OCI-LY7 (cell line): ENCODE measurements at regions not wholly inside any gene's neighbourhood (a gene's known extent, or its start where the extent isn't known, plus 50 kb on each side); places are given as distances from the start of the nearest gene placed in this dataset.

Experiments
- EZH2phosphoT487 ChIP-seq: fragments of 200-600 bp; sonication (generic); IDR thresholded peaks from 2 replicates; pipeline ENCODE4 v1.6.1; 2018; ENCODE audit warnings: low read depth, borderline replicate concordance, mild to moderate bottlenecking, mixed run types, antibody characterized with exemption, low read length, moderate library complexity, mixed read lengths
- TF ChIP-seq, protein P1 (sequence below): fragments of 200-600 bp; sonication (generic); conservative IDR thresholded peaks from 2 replicates; pipeline ENCODE4 v1.5.1; 2014; ENCODE audit warnings: mild to moderate bottlenecking, antibody characterized with exemption, low read length, moderate library complexity, mixed read lengths

DNA sequence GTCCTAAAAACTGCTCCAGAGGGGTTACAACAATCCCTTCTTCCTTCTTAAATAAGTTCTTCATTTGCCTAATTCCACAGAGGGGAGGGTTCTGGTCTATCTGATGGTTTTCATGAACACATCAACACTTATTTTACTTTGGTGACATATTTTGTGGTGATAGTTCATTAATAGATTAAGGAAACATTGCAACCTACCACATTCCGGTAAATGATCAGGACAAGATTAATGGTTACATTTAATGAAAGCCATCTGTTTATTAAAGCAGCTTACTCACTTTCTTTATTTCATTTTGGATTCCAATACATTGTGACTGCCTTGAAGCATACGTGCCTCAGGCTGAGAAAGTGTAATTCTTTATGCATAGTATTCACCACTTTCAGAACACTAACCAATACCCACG is 101.0 kb downstream of the SKIDA1 start:
- TF ChIP-seq, protein P1, sequence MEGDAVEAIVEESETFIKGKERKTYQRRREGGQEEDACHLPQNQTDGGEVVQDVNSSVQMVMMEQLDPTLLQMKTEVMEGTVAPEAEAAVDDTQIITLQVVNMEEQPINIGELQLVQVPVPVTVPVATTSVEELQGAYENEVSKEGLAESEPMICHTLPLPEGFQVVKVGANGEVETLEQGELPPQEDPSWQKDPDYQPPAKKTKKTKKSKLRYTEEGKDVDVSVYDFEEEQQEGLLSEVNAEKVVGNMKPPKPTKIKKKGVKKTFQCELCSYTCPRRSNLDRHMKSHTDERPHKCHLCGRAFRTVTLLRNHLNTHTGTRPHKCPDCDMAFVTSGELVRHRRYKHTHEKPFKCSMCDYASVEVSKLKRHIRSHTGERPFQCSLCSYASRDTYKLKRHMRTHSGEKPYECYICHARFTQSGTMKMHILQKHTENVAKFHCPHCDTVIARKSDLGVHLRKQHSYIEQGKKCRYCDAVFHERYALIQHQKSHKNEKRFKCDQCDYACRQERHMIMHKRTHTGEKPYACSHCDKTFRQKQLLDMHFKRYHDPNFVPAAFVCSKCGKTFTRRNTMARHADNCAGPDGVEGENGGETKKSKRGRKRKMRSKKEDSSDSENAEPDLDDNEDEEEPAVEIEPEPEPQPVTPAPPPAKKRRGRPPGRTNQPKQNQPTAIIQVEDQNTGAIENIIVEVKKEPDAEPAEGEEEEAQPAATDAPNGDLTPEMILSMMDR, result no peak
- no peak for TF ChIP-seq EZH2phosphoT487
